ENCODE measurements at regions not wholly inside any gene's neighbourhood (a gene's known extent, or its start where the extent isn't known, plus 50 kb on each side); places are given as distances from the start of the nearest gene placed in this dataset.
"Not testable (repeated sequence)": the region's sequence is repeated elsewhere in the genome, so short reads cannot be mapped to it uniquely, and the experiment has no call there.

GRCh38 chr12:14199455-14200198 is 165.9 kb upstream of the ATF7IP start:
- no peak for DNase-seq (ENCODE audit: extremely low read depth in 1 of 11, low read depth in 9 of 11, low spot score in 4 of 11)

GRCh38 chr12:14200598-14200997 is 164.9 kb upstream of the ATF7IP start:
- DNase-seq (ENCODE audit: extremely low read depth in 1 of 11, low read depth in 9 of 11, low spot score in 4 of 11), result no peak

GRCh38 chr12:14201291-14201690 is 164.2 kb upstream of the ATF7IP start:
- no peak for DNase-seq (ENCODE audit: extremely low read depth in 1 of 11, low read depth in 9 of 11, low spot score in 4 of 11)

- peak in 6 of 11 donors; percentile 15 to 45 (median 34) for DNase-seq (ENCODE audit: extremely low read depth in 1 of 11, low read depth in 9 of 11, low spot score in 4 of 11)
Observed at GRCh38 chr12:14207905-14208551, 157.5 kb upstream of the ATF7IP start.

GRCh38 chr12:14211947-14212387 is 153.5 kb upstream of the ATF7IP start:
- DNase-seq (ENCODE audit: extremely low read depth in 1 of 11, low read depth in 9 of 11, low spot score in 4 of 11), result no peak

GRCh38 chr12:14213542-14213941 is 151.9 kb upstream of the ATF7IP start:
- no peak for DNase-seq (ENCODE audit: extremely low read depth in 1 of 11, low read depth in 9 of 11, low spot score in 4 of 11)

- no peak for DNase-seq (ENCODE audit: extremely low read depth in 1 of 11, low read depth in 9 of 11, low spot score in 4 of 11)
Observed at GRCh38 chr12:14214495-14214894, 151.0 kb upstream of the ATF7IP start.

GRCh38 chr12:14215949-14216348 is 149.5 kb upstream of the ATF7IP start:
- not testable (repeated sequence) for DNase-seq (ENCODE audit: extremely low read depth in 1 of 11, low read depth in 9 of 11, low spot score in 4 of 11)

GRCh38 chr12:14216405-14217294 is 148.8 kb upstream of the ATF7IP start:
- DNase-seq (ENCODE audit: extremely low read depth in 1 of 11, low read depth in 9 of 11, low spot score in 4 of 11), result no peak

GRCh38 chr12:14219156-14219555 is 146.3 kb upstream of the ATF7IP start:
- no peak for DNase-seq (ENCODE audit: extremely low read depth in 1 of 11, low read depth in 9 of 11, low spot score in 4 of 11)

GRCh38 chr12:14219670-14220069 is 145.8 kb upstream of the ATF7IP start:
- DNase-seq (ENCODE audit: extremely low read depth in 1 of 11, low read depth in 9 of 11, low spot score in 4 of 11), result not testable (repeated sequence)

GRCh38 chr12:14225064-14225463 is 140.4 kb upstream of the ATF7IP start:
- no peak for DNase-seq (ENCODE audit: extremely low read depth in 1 of 11, low read depth in 9 of 11, low spot score in 4 of 11)

GRCh38 chr12:14235176-14235575 is 130.3 kb upstream of the ATF7IP start:
- not testable (repeated sequence) for DNase-seq (ENCODE audit: extremely low read depth in 1 of 11, low read depth in 9 of 11, low spot score in 4 of 11)

- not testable (repeated sequence) for DNase-seq (ENCODE audit: extremely low read depth in 1 of 11, low read depth in 9 of 11, low spot score in 4 of 11)
Observed at GRCh38 chr12:14236641-14237040, 128.8 kb upstream of the ATF7IP start.

- DNase-seq (ENCODE audit: extremely low read depth in 1 of 11, low read depth in 9 of 11, low spot score in 4 of 11), result no peak
Observed at GRCh38 chr12:14238221-14238792, 127.2 kb upstream of the ATF7IP start.

GRCh38 chr12:14239350-14239934 is 126.0 kb upstream of the ATF7IP start:
- DNase-seq (ENCODE audit: extremely low read depth in 1 of 11, low read depth in 9 of 11, low spot score in 4 of 11), result no peak

- DNase-seq (ENCODE audit: extremely low read depth in 1 of 11, low read depth in 9 of 11, low spot score in 4 of 11), result peak in 2 of 11 donors; percentile 43 to 45
Observed at GRCh38 chr12:14239935-14240872, 125.3 kb upstream of the ATF7IP start.

GRCh38 chr12:14240873-14241220 is 124.6 kb upstream of the ATF7IP start:
- no peak for DNase-seq (ENCODE audit: extremely low read depth in 1 of 11, low read depth in 9 of 11, low spot score in 4 of 11)

Measured in renal cortex interstitium (tissue), 11 donors.